Neural cell (in vitro differentiated cells): ENCODE measurements at regions not wholly inside any gene's neighbourhood (a gene's known extent, or its start where the extent isn't known, plus 50 kb on each side); places are given as distances from the start of the nearest gene placed in this dataset.

ENCODE experiments used
- H2AFZ ChIP-seq: fragments of 200-600, 300-800 bp; sonication (generic), shearing (Covaris generic); 2 replicates; pipeline ENCODE4 v1.6.0; 2014; ENCODE audit warnings: low read depth, mild to moderate bottlenecking, antibody characterized with exemption, low read length, moderate library complexity
- H3F3A ChIP-seq: fragments of 200-600 bp; shearing (Covaris generic); 2 replicates; pipeline ENCODE4 v1.6.1; 2016; ENCODE audit warnings: mild to moderate bottlenecking, moderate library complexity, mixed read lengths, antibody characterized with exemption, low read length; ENCODE audit not compliant: insufficient read depth, poor library complexity, severe bottlenecking
- H3K27ac ChIP-seq: fragments of 200-600, 300-800 bp; sonication (generic), shearing (Covaris generic); 2 replicates; pipeline ENCODE4 v1.5.1; 2014; ENCODE audit warnings: mild to moderate bottlenecking, low read length, moderate library complexity
- H3K27me3 ChIP-seq: fragments of 300-800, 200-600 bp; sonication (generic), shearing (Covaris generic); 2 replicates; pipeline ENCODE4 v1.6.0; 2014; ENCODE audit warnings: mild to moderate bottlenecking, low read depth, low read length, moderate library complexity; ENCODE audit not compliant: insufficient read depth
- H3K36me3 ChIP-seq: fragments of 300-800, 200-600 bp; sonication (generic), shearing (Covaris generic); 2 replicates; pipeline ENCODE4 v1.5.1; 2014; ENCODE audit warnings: mild to moderate bottlenecking, antibody characterized with exemption, low read length, moderate library complexity; ENCODE audit not compliant: insufficient read depth
- H3K4me2 ChIP-seq: fragments of 300-800, 200-600 bp; sonication (generic), shearing (Covaris generic); 2 replicates; pipeline ENCODE4 v1.6.0; 2014; ENCODE audit warnings: mild to moderate bottlenecking, low read length
- H3K4me3 ChIP-seq: fragments of 300-800, 200-600 bp; sonication (generic), shearing (Covaris generic); 2 replicates; pipeline ENCODE4 v1.5.1; 2014; ENCODE audit warnings: mild to moderate bottlenecking, low read length, moderate library complexity
- H3K79me2 ChIP-seq: fragments of 200-600 bp; shearing (Covaris generic); replicated peaks from 2 replicates; pipeline ENCODE4 v1.6.0; 2014; ENCODE audit warnings: mild to moderate bottlenecking, low read length, moderate library complexity; ENCODE audit not compliant: insufficient read depth
- H3K9ac ChIP-seq: fragments of 300-800, 200-600 bp; sonication (generic), shearing (Covaris generic); 2 replicates; pipeline ENCODE4 v1.6.1; 2016; ENCODE audit warnings: mild to moderate bottlenecking, low read length, mixed read lengths
- H3K9me2 ChIP-seq: fragments of 200-600 bp; shearing (Covaris generic); 2 replicates; pipeline ENCODE4 v1.6.1; 2016; ENCODE audit warnings: mild to moderate bottlenecking, low read length, mixed read lengths; ENCODE audit not compliant: insufficient read depth
- H3K9me3 ChIP-seq: fragments of 200-600, 300-800 bp; sonication (generic), shearing (Covaris generic); 2 replicates; pipeline ENCODE4 v1.6.1; 2016; ENCODE audit warnings: mild to moderate bottlenecking, mixed run types, low read length, moderate library complexity, mixed read lengths
- H4K20me1 ChIP-seq: fragments of 200-600 bp; shearing (Covaris generic); 2 replicates; pipeline ENCODE4 v1.6.1; 2016; ENCODE audit warnings: mild to moderate bottlenecking, mixed run types; ENCODE audit not compliant: insufficient read depth
- EP300 ChIP-seq: fragments of 450-650 bp; conservative IDR thresholded peaks from 2 replicates; pipeline ENCODE4 v1.6.1; 2014; ENCODE audit warnings: antibody characterized with exemption, mild to moderate bottlenecking, moderate library complexity; ENCODE audit not compliant: poor library complexity, severe bottlenecking
- EZH2 ChIP-seq: fragments of 200-600, 300-800 bp; shearing (Covaris generic), sonication (generic); IDR thresholded peaks from 2 replicates; pipeline ENCODE4 v1.6.1; 2014; ENCODE audit warnings: antibody characterized with exemption, low read length, borderline replicate concordance, mild to moderate bottlenecking; ENCODE audit not compliant: insufficient read depth, poor library complexity, severe bottlenecking
- MXI1 ChIP-seq: fragments of 450-650 bp; conservative IDR thresholded peaks from 2 replicates; pipeline ENCODE4 v1.6.1; 2014; ENCODE audit warnings: antibody characterized with exemption, mild to moderate bottlenecking; ENCODE audit not compliant: poor library complexity, severe bottlenecking
- POLR2AphosphoS5 ChIP-seq: IDR thresholded peaks from 2 replicates; pipeline ENCODE4 v1.6.1; 2012
- RAD21 ChIP-seq: fragments of 450-650 bp; conservative IDR thresholded peaks from 2 replicates; pipeline ENCODE4 v1.6.1; 2014; ENCODE audit warnings: antibody characterized with exemption, mild to moderate bottlenecking, moderate library complexity
- SMC3 ChIP-seq: fragments of 450-650 bp; conservative IDR thresholded peaks from 2 replicates; pipeline ENCODE4 v1.6.1; 2014; ENCODE audit warnings: antibody characterized with exemption, mild to moderate bottlenecking, moderate library complexity; ENCODE audit not compliant: poor library complexity
- TAF1 ChIP-seq: IDR thresholded peaks from 2 replicates; pipeline ENCODE4 v1.6.1; 2012; ENCODE audit warnings: low read depth
- TF ChIP-seq, protein P1 (sequence below): fragments of 450-650 bp; IDR thresholded peaks from 2 replicates; pipeline ENCODE4 v1.5.1; 2014; ENCODE audit warnings: antibody characterized with exemption, mild to moderate bottlenecking, moderate library complexity; ENCODE audit not compliant: poor library complexity, severe bottlenecking
- TF ChIP-seq, protein P2 (sequence below): IDR thresholded peaks from 2 replicates; pipeline ENCODE4 v1.6.1; 2012; ENCODE audit warnings: borderline replicate concordance

DNA sequence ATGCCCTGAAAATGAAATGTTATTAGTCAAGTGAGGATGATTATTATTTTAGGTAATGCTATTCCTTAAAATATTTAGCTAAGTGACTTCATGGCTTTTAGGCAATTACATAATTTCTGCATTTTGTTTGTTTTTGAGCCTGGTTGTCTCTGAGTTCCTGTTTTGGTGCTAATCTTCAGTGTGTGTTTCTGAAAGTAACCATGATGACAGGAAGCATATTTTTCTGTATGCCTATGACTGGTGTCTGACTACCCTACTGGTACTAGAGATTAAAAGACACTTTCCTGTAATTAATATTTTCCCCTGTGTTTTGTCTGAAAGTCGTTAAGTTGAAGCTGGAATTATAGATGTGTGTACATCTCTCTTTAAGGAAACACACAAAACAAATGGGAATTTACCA, 295.0 kb upstream of the SPRED2 start:
- no peak overlapping the region for H3K4me3 ChIP-seq
- no peak overlapping the region for H3K9ac ChIP-seq
- no peaks in the 10 kb centered on the region for H3K9me2 ChIP-seq
- no peak overlapping the region for H3K27ac ChIP-seq
- no peaks in the 10 kb centered on the region for H3K27me3 ChIP-seq
- no peak overlapping the region for H2AFZ ChIP-seq
- H3K79me2 ChIP-seq = no peaks in the 10 kb centered on the region
- TF ChIP-seq POLR2AphosphoS5 (no peak), TAF1 (no peak), RAD21 (no peak), EZH2 (no peak), MXI1 (no peak), EP300 (no peak), SMC3 (no peak)
- TF ChIP-seq, protein P1, sequence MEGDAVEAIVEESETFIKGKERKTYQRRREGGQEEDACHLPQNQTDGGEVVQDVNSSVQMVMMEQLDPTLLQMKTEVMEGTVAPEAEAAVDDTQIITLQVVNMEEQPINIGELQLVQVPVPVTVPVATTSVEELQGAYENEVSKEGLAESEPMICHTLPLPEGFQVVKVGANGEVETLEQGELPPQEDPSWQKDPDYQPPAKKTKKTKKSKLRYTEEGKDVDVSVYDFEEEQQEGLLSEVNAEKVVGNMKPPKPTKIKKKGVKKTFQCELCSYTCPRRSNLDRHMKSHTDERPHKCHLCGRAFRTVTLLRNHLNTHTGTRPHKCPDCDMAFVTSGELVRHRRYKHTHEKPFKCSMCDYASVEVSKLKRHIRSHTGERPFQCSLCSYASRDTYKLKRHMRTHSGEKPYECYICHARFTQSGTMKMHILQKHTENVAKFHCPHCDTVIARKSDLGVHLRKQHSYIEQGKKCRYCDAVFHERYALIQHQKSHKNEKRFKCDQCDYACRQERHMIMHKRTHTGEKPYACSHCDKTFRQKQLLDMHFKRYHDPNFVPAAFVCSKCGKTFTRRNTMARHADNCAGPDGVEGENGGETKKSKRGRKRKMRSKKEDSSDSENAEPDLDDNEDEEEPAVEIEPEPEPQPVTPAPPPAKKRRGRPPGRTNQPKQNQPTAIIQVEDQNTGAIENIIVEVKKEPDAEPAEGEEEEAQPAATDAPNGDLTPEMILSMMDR = no peak
- TF ChIP-seq, protein P2, sequence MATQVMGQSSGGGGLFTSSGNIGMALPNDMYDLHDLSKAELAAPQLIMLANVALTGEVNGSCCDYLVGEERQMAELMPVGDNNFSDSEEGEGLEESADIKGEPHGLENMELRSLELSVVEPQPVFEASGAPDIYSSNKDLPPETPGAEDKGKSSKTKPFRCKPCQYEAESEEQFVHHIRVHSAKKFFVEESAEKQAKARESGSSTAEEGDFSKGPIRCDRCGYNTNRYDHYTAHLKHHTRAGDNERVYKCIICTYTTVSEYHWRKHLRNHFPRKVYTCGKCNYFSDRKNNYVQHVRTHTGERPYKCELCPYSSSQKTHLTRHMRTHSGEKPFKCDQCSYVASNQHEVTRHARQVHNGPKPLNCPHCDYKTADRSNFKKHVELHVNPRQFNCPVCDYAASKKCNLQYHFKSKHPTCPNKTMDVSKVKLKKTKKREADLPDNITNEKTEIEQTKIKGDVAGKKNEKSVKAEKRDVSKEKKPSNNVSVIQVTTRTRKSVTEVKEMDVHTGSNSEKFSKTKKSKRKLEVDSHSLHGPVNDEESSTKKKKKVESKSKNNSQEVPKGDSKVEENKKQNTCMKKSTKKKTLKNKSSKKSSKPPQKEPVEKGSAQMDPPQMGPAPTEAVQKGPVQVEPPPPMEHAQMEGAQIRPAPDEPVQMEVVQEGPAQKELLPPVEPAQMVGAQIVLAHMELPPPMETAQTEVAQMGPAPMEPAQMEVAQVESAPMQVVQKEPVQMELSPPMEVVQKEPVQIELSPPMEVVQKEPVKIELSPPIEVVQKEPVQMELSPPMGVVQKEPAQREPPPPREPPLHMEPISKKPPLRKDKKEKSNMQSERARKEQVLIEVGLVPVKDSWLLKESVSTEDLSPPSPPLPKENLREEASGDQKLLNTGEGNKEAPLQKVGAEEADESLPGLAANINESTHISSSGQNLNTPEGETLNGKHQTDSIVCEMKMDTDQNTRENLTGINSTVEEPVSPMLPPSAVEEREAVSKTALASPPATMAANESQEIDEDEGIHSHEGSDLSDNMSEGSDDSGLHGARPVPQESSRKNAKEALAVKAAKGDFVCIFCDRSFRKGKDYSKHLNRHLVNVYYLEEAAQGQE = no peak
- no peaks in the 10 kb centered on the region for H3F3A ChIP-seq
- no peaks in the 10 kb centered on the region for H3K9me3 ChIP-seq
- H3K36me3 ChIP-seq = no peaks in the 10 kb centered on the region
- no peak overlapping the region for H3K4me2 ChIP-seq
- H4K20me1 ChIP-seq = no peaks in the 10 kb centered on the region

DNA sequence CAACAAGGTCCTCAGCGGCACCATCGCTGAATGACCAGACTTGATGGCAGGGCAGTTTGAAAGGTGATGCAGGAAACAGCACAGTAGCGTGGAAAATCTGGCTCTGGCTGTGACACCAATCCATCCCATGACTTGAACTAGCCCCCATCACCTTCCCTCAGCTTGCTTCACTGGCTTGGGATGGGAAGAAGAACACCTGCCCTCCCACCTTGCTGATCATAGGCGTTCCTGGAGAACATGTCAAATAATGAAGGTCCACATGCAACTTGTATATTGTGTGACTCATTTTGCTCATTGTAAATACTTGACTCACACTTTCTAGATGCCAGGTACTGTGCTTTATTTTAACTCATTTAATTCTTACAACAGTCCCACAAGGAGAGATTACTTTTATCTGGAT, 292.4 kb upstream of the SPRED2 start:
- no peak overlapping the region for H3K9ac ChIP-seq
- H3K27ac ChIP-seq = no peak overlapping the region
- TF ChIP-seq SMC3 = no peak
- TF ChIP-seq TAF1 = no peak
- TF ChIP-seq RAD21 = no peak
- TF ChIP-seq, protein P1 = no peak
- TF ChIP-seq POLR2AphosphoS5 = no peak
- TF ChIP-seq MXI1 = no peak
- TF ChIP-seq, protein P2 = no peak
- TF ChIP-seq EP300 = no peak
- TF ChIP-seq EZH2 = no peak
- H3K9me2 ChIP-seq = no peaks in the 10 kb centered on the region
- H3K9me3 ChIP-seq = no peaks in the 10 kb centered on the region
- no peaks in the 10 kb centered on the region for H3F3A ChIP-seq
- H3K79me2 ChIP-seq = no peaks in the 10 kb centered on the region
- H4K20me1 ChIP-seq = no peaks in the 10 kb centered on the region
- no peak overlapping the region for H3K4me3 ChIP-seq
- H3K4me2 ChIP-seq = no peak overlapping the region
- no peaks in the 10 kb centered on the region for H3K27me3 ChIP-seq
- H2AFZ ChIP-seq = no peak overlapping the region
- no peaks in the 10 kb centered on the region for H3K36me3 ChIP-seq
